ENCODE measurements at regions not wholly inside any gene's neighbourhood (a gene's known extent, or its start where the extent isn't known, plus 50 kb on each side); places are given as distances from the start of the nearest gene placed in this dataset.

GRCh38 chr3:96753124-96753523, 61.3 kb upstream of the EPHA6 start:
- Histone ChIP-seq H3K36me3 (no peaks in the 10 kb centered on the region), H3K4me1 (no peaks in the 10 kb centered on the region), H3K9me3 (no peaks in the 10 kb centered on the region), H3K27me3 (no peaks in the 10 kb centered on the region), H3K4me3 (ENCODE audit: low read depth, low read length) (no peak overlapping the region)
- no peak for TF ChIP-seq CTCF (IDR thresholded peaks at IDR 0.05; ENCODE audit: low read depth, low read length)
- no peak for DNase-seq

GRCh38 chr3:96754128-96754527, 60.3 kb upstream of the EPHA6 start:
- Histone ChIP-seq H3K9me3 (no peaks in the 10 kb centered on the region), H3K27me3 (no peaks in the 10 kb centered on the region), H3K36me3 (no peaks in the 10 kb centered on the region), H3K4me1 (no peaks in the 10 kb centered on the region), H3K4me3 (ENCODE audit: low read depth, low read length) (no peak overlapping the region)
- DNase-seq, result no peak
- no peak for TF ChIP-seq CTCF (IDR thresholded peaks at IDR 0.05; ENCODE audit: low read depth, low read length)

GRCh38 chr3:96755519-96755918, 58.9 kb upstream of the EPHA6 start:
- Histone ChIP-seq H3K4me3 (ENCODE audit: low read depth, low read length) (no peak overlapping the region), H3K4me1 (no peaks in the 10 kb centered on the region), H3K36me3 (no peaks in the 10 kb centered on the region), H3K9me3 (no peaks in the 10 kb centered on the region), H3K27me3 (no peaks in the 10 kb centered on the region)
- no peak for TF ChIP-seq CTCF (IDR thresholded peaks at IDR 0.05; ENCODE audit: low read depth, low read length)
- no peak for DNase-seq

- Histone ChIP-seq H3K36me3 (no peaks in the 10 kb centered on the region), H3K4me3 (ENCODE audit: low read depth, low read length) (no peak overlapping the region), H3K4me1 (no peaks in the 10 kb centered on the region), H3K27me3 (no peaks in the 10 kb centered on the region), H3K9me3 (no peaks in the 10 kb centered on the region)
- no peak for TF ChIP-seq CTCF (IDR thresholded peaks at IDR 0.05; ENCODE audit: low read depth, low read length)
- DNase-seq, result no peak
Observed at GRCh38 chr3:96756516-96756915, 57.9 kb upstream of the EPHA6 start.

GRCh38 chr3:96760956-96761355, 53.4 kb upstream of the EPHA6 start:
- DNase-seq, result no peak
- no peaks in the 10 kb centered on the region for H3K4me1 ChIP-seq
- no peak for TF ChIP-seq CTCF (IDR thresholded peaks at IDR 0.05; ENCODE audit: low read depth, low read length)
- no peaks in the 10 kb centered on the region for H3K36me3 ChIP-seq
- no peaks in the 10 kb centered on the region for H3K9me3 ChIP-seq
- no peak overlapping the region for H3K4me3 ChIP-seq (ENCODE audit: low read depth, low read length)
- no peaks in the 10 kb centered on the region for H3K27me3 ChIP-seq

Measured in BE2C (cell line).